GM23248 (cell line): ENCODE measurements at regions not wholly inside any gene's neighbourhood (a gene's known extent, or its start where the extent isn't known, plus 50 kb on each side); places are given as distances from the start of the nearest gene placed in this dataset.

Experiments
- EZH2 ChIP-seq: fragments of 200-600 bp; sonication (generic); IDR thresholded peaks from 2 replicates; pipeline ENCODE4 v1.6.1; 2018; ENCODE audit warnings: antibody characterized with exemption, mild to moderate bottlenecking; ENCODE audit not compliant: insufficient read depth, poor library complexity, severe bottlenecking
- EZH2phosphoT487 ChIP-seq: fragments of 200-600 bp; sonication (generic); IDR thresholded peaks from 2 replicates; pipeline ENCODE4 v1.6.1; 2018; ENCODE audit warnings: antibody characterized with exemption, moderate library complexity, mild to moderate bottlenecking, low read depth; ENCODE audit not compliant: insufficient read depth

DNA sequence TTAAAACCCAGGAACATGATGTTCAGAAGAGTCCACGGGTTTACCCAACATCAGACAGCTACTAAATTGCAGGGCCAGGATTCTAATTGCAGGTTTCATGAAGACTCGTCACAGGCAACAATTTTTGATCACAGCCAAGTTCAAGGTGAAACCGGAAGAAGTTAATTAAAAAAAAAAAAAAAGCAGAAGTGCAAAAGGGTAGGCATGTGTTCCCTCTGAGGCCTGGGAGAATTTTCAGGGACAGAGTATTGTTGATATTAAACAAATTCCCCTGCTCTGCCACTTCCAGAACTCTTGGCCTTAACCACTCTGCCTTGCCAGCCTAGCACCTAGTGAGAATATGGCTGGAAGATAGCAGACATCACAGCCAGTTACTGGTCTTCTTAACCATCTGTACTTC lies 99.4 kb upstream of the TRIB2 start:
- TF ChIP-seq EZH2 = no peak
- TF ChIP-seq EZH2phosphoT487 = no peak
